ENCODE measurements at regions not wholly inside any gene's neighbourhood (a gene's known extent, or its start where the extent isn't known, plus 50 kb on each side); places are given as distances from the start of the nearest gene placed in this dataset.

- Histone ChIP-seq H3K9ac (no peak overlapping the region), H3K4me3 (ENCODE audit: low read depth, low read length) (no peak overlapping the region), H3K36me3 (ENCODE audit: control insufficient read depth, insufficient read depth, low read length) (no peaks in the 10 kb centered on the region), H3K27me3 (ENCODE audit: control insufficient read depth, insufficient read depth, low read length) (no peaks in the 10 kb centered on the region), H3K27ac (no peak overlapping the region), H2AFZ (no peak overlapping the region), H3K4me2 (ENCODE audit: low read length) (no peak overlapping the region), H3K4me1 (no peaks in the 10 kb centered on the region), H3K9me3 (ENCODE audit: control insufficient read depth, low read length) (no peaks in the 10 kb centered on the region), H3K79me2 (no peaks in the 10 kb centered on the region)
- TF ChIP-seq, protein P1, sequence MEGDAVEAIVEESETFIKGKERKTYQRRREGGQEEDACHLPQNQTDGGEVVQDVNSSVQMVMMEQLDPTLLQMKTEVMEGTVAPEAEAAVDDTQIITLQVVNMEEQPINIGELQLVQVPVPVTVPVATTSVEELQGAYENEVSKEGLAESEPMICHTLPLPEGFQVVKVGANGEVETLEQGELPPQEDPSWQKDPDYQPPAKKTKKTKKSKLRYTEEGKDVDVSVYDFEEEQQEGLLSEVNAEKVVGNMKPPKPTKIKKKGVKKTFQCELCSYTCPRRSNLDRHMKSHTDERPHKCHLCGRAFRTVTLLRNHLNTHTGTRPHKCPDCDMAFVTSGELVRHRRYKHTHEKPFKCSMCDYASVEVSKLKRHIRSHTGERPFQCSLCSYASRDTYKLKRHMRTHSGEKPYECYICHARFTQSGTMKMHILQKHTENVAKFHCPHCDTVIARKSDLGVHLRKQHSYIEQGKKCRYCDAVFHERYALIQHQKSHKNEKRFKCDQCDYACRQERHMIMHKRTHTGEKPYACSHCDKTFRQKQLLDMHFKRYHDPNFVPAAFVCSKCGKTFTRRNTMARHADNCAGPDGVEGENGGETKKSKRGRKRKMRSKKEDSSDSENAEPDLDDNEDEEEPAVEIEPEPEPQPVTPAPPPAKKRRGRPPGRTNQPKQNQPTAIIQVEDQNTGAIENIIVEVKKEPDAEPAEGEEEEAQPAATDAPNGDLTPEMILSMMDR (IDR thresholded peaks at IDR 0.05): no peak
These were observed 59.6 kb downstream of the BARX1 start for GRCh38 chr9:93895535-93895934.

DNA sequence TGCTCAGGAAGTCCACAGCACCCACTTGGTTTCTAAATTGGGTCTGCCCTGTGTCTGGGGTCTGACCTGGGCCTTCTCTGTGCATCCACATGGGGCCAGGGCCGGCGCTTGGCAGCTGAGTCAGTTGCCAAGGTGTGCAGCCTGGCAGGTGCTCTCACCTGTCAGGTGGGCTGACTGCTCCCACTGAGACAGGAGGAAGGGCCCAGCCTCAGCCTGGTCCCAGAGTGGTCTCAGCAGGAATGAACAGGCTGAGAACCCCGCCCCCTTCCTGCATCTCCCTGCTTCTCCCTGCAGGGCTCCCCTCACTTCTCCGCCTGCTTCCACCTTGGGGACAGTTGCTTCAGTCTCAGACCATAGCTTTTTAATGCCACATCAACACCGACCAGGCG is 60.5 kb downstream of the BARX1 start:
- no peak overlapping the region for H3K27ac ChIP-seq
- H3K9me3 ChIP-seq (ENCODE audit: control insufficient read depth, low read length): no peaks in the 10 kb centered on the region
- H3K4me2 ChIP-seq (ENCODE audit: low read length): no peak overlapping the region
- TF ChIP-seq, protein P1 (IDR thresholded peaks at IDR 0.05): no peak
- H3K4me3 ChIP-seq (ENCODE audit: low read depth, low read length): no peak overlapping the region
- H3K27me3 ChIP-seq (ENCODE audit: control insufficient read depth, insufficient read depth, low read length): no peaks in the 10 kb centered on the region
- H3K9ac ChIP-seq: no peak overlapping the region
- no peaks in the 10 kb centered on the region for H3K36me3 ChIP-seq (ENCODE audit: control insufficient read depth, insufficient read depth, low read length)
- no peak overlapping the region for H2AFZ ChIP-seq
- no peaks in the 10 kb centered on the region for H3K79me2 ChIP-seq
- no peaks in the 10 kb centered on the region for H3K4me1 ChIP-seq

- H3K27me3 ChIP-seq (ENCODE audit: control insufficient read depth, insufficient read depth, low read length): no peaks in the 10 kb centered on the region
- no peak overlapping the region for H3K4me2 ChIP-seq (ENCODE audit: low read length)
- H3K9me3 ChIP-seq (ENCODE audit: control insufficient read depth, low read length): no peaks in the 10 kb centered on the region
- no peak overlapping the region for H2AFZ ChIP-seq
- no peaks in the 10 kb centered on the region for H3K79me2 ChIP-seq
- H3K4me1 ChIP-seq: no peaks in the 10 kb centered on the region
- no peak overlapping the region for H3K9ac ChIP-seq
- H3K4me3 ChIP-seq (ENCODE audit: low read depth, low read length): no peak overlapping the region
- no peak overlapping the region for H3K27ac ChIP-seq
- TF ChIP-seq, protein P1 (IDR thresholded peaks at IDR 0.05): no peak
- no peaks in the 10 kb centered on the region for H3K36me3 ChIP-seq (ENCODE audit: control insufficient read depth, insufficient read depth, low read length)
These were observed 61.1 kb downstream of the BARX1 start for GRCh38 chr9:93893899-93894690.

GRCh38 chr9:93893194-93893593 is 62.0 kb downstream of the BARX1 start:
- H3K9ac ChIP-seq: no peak overlapping the region
- H3K36me3 ChIP-seq (ENCODE audit: control insufficient read depth, insufficient read depth, low read length): no peaks in the 10 kb centered on the region
- H3K27me3 ChIP-seq (ENCODE audit: control insufficient read depth, insufficient read depth, low read length): no peaks in the 10 kb centered on the region
- no peak overlapping the region for H3K4me2 ChIP-seq (ENCODE audit: low read length)
- no peaks in the 10 kb centered on the region for H3K79me2 ChIP-seq
- H3K27ac ChIP-seq: no peak overlapping the region
- H3K9me3 ChIP-seq (ENCODE audit: control insufficient read depth, low read length): no peaks in the 10 kb centered on the region
- no peak overlapping the region for H2AFZ ChIP-seq
- TF ChIP-seq, protein P1 (IDR thresholded peaks at IDR 0.05): no peak
- no peak overlapping the region for H3K4me3 ChIP-seq (ENCODE audit: low read depth, low read length)
- H3K4me1 ChIP-seq: no peaks in the 10 kb centered on the region

- no peaks in the 10 kb centered on the region for H3K36me3 ChIP-seq (ENCODE audit: control insufficient read depth, insufficient read depth, low read length)
- TF ChIP-seq, protein P1 (IDR thresholded peaks at IDR 0.05): no peak
These were observed 62.4 kb downstream of the BARX1 start for GRCh38 chr9:93892748-93893147.

More at GRCh38 chr9:93892748-93893147, 62.4 kb downstream of the BARX1 start:
- no peak overlapping the region for H3K9ac ChIP-seq
- H3K27me3 ChIP-seq (ENCODE audit: control insufficient read depth, insufficient read depth, low read length): no peaks in the 10 kb centered on the region
- H3K79me2 ChIP-seq: no peaks in the 10 kb centered on the region
- H3K4me2 ChIP-seq (ENCODE audit: low read length): no peak overlapping the region
- no peaks in the 10 kb centered on the region for H3K4me1 ChIP-seq
- H3K27ac ChIP-seq: no peak overlapping the region
- no peak overlapping the region for H3K4me3 ChIP-seq (ENCODE audit: low read depth, low read length)
- no peak overlapping the region for H2AFZ ChIP-seq
- H3K9me3 ChIP-seq (ENCODE audit: control insufficient read depth, low read length): no peaks in the 10 kb centered on the region

All from parathyroid adenoma (tissue), 2 donors.